Neural progenitor cell (in vitro differentiated cells): ENCODE measurements at regions not wholly inside any gene's neighbourhood (a gene's known extent, or its start where the extent isn't known, plus 50 kb on each side); places are given as distances from the start of the nearest gene placed in this dataset.

Source experiments
- DNase-seq: peaks from one replicate; pipeline ENCODE4 v3.0.0-alpha.2; 2016; ENCODE audit warnings: low spot score
- H2AFZ ChIP-seq: fragments of 200-600 bp; sonication (generic); replicated peaks from 2 replicates; pipeline ENCODE4 v1.6.1; 2016; ENCODE audit warnings: antibody characterized with exemption
- H3F3A ChIP-seq: fragments of 200-600 bp; sonication (generic); 2 replicates; pipeline ENCODE4 v1.6.1; 2016; ENCODE audit warnings: antibody characterized with exemption, low read depth
- H3K27ac ChIP-seq: fragments of 200-600 bp; sonication (generic); 2 replicates; pipeline ENCODE4 v1.5.1; 2016; ENCODE audit warnings: mild to moderate bottlenecking
- H3K27me3 ChIP-seq: fragments of 200-600 bp; sonication (generic); 2 replicates; pipeline ENCODE4 v1.6.1; 2016; ENCODE audit warnings: mild to moderate bottlenecking, moderate library complexity
- H3K36me3 ChIP-seq: fragments of 200-600 bp; sonication (generic); 2 replicates; pipeline ENCODE4 v1.5.1; 2016
- H3K4me1 ChIP-seq: fragments of 200-600 bp; sonication (generic); 2 replicates; pipeline ENCODE4 v1.6.1; 2016; ENCODE audit warnings: mixed run types
- H3K4me2 ChIP-seq: fragments of 200-600 bp; sonication (generic); 2 replicates; pipeline ENCODE4 v1.6.1; 2016
- H3K4me3 ChIP-seq: fragments of 200-600 bp; sonication (generic); 2 replicates; pipeline ENCODE4 v1.5.1; 2016
- H3K79me2 ChIP-seq: fragments of 200-600 bp; sonication (generic); 2 replicates; pipeline ENCODE4 v1.6.1; 2016; ENCODE audit warnings: low read depth
- H3K9ac ChIP-seq: fragments of 200-600 bp; sonication (generic); 2 replicates; pipeline ENCODE4 v1.6.1; 2016
- H3K9me3 ChIP-seq: fragments of 200-600 bp; sonication (generic); 2 replicates; pipeline ENCODE4 v1.5.1; 2016; ENCODE audit warnings: low read depth
- H4K20me1 ChIP-seq: fragments of 200-600 bp; sonication (generic); 2 replicates; pipeline ENCODE4 v1.6.1; 2016; ENCODE audit warnings: low read depth
- H3K27ac Mint-ChIP-seq: 3 replicates; pipeline ENCODE4 v1.8.0; 2021; ENCODE audit warnings: mixed read lengths
- H3K27me3 Mint-ChIP-seq: 2 replicates; pipeline ENCODE4 v1.8.0; 2022; ENCODE audit warnings: low read depth, mild to moderate bottlenecking, inconsistent platforms, moderate library complexity, mixed read lengths; ENCODE audit not compliant: insufficient read depth
- H3K36me3 Mint-ChIP-seq: 3 replicates; pipeline ENCODE4 v1.8.0; 2021; ENCODE audit warnings: mixed read lengths
- H3K4me1 Mint-ChIP-seq: 3 replicates; pipeline ENCODE4 v1.8.0; 2021; ENCODE audit warnings: mixed read lengths
- H3K4me3 Mint-ChIP-seq: 3 replicates; pipeline ENCODE4 v1.8.0; 2021; ENCODE audit warnings: mild to moderate bottlenecking, moderate library complexity, mixed read lengths
- H3K9me3 Mint-ChIP-seq: 3 replicates; pipeline ENCODE4 v1.8.0; 2020; ENCODE audit warnings: mixed read lengths
- CTCF ChIP-seq: fragments of 200-600 bp; sonication (generic); IDR thresholded peaks from 2 replicates; pipeline ENCODE4 v1.5.1; 2017; ENCODE audit warnings: antibody characterized with exemption, mild to moderate bottlenecking
- EZH2 ChIP-seq: fragments of 200-600 bp; sonication (generic); IDR thresholded peaks from 2 replicates; pipeline ENCODE4 v1.6.1; 2017; ENCODE audit warnings: antibody characterized with exemption, mild to moderate bottlenecking, moderate library complexity
- EZH2phosphoT487 ChIP-seq: fragments of 200-600 bp; sonication (generic); IDR thresholded peaks from 2 replicates; pipeline ENCODE4 v1.6.1; 2017; ENCODE audit warnings: antibody characterized with exemption

- Mint-ChIP-seq H3K27me3 (no peaks in the 10 kb centered on the region), H3K4me3 (no peak overlapping the region), H3K36me3 (no peaks in the 10 kb centered on the region), H3K27ac (no peak overlapping the region), H3K9me3 (no peaks in the 10 kb centered on the region), H3K4me1 (peaks cover 8% of the 10 kb centered on the region)
- Histone ChIP-seq H3K27me3 (no peaks in the 10 kb centered on the region), H3K4me1 (no peaks in the 10 kb centered on the region), H3K4me3 (no peak overlapping the region), H3K27ac (no peak overlapping the region), H3K4me2 (no peak overlapping the region), H2AFZ (no peak overlapping the region), H3K9ac (no peak overlapping the region), H3K9me3 (no peaks in the 10 kb centered on the region), H3F3A (no peaks in the 10 kb centered on the region), H3K79me2 (no peaks in the 10 kb centered on the region), H4K20me1 (no peaks in the 10 kb centered on the region), H3K36me3 (no peaks in the 10 kb centered on the region)
- TF ChIP-seq CTCF (no peak), EZH2 (no peak), EZH2phosphoT487 (no peak)
- DNase-seq: no peak
Observed at GRCh38 chr13:73667756-73668155, 466.4 kb downstream of the KLF12 start.

- Histone ChIP-seq H3K36me3 (no peaks in the 10 kb centered on the region), H3K27ac (no peak overlapping the region), H3K4me2 (no peak overlapping the region), H3K9me3 (no peaks in the 10 kb centered on the region), H2AFZ (no peak overlapping the region), H3F3A (no peaks in the 10 kb centered on the region), H4K20me1 (no peaks in the 10 kb centered on the region), H3K4me1 (no peaks in the 10 kb centered on the region), H3K9ac (no peak overlapping the region), H3K4me3 (no peak overlapping the region), H3K79me2 (no peaks in the 10 kb centered on the region), H3K27me3 (no peaks in the 10 kb centered on the region)
- Mint-ChIP-seq H3K4me3 (no peak overlapping the region), H3K4me1 (peaks cover 8% of the 10 kb centered on the region), H3K36me3 (no peaks in the 10 kb centered on the region), H3K9me3 (peaks cover 2% of the 10 kb centered on the region), H3K27me3 (no peaks in the 10 kb centered on the region), H3K27ac (no peak overlapping the region)
- DNase-seq: no peak
- TF ChIP-seq CTCF: no peak
Observed at GRCh38 chr13:73665261-73665660, 468.9 kb downstream of the KLF12 start.

GRCh38 chr13:73664851-73665250 lies 469.4 kb downstream of the KLF12 start:
- Histone ChIP-seq H3K9ac (no peak overlapping the region), H3K79me2 (no peaks in the 10 kb centered on the region), H3F3A (no peaks in the 10 kb centered on the region), H3K27me3 (no peaks in the 10 kb centered on the region), H3K36me3 (no peaks in the 10 kb centered on the region), H4K20me1 (no peaks in the 10 kb centered on the region), H3K9me3 (no peaks in the 10 kb centered on the region), H3K4me2 (no peak overlapping the region), H3K4me3 (no peak overlapping the region), H3K27ac (no peak overlapping the region), H2AFZ (no peak overlapping the region), H3K4me1 (no peaks in the 10 kb centered on the region)
- TF ChIP-seq EZH2phosphoT487 (no peak), EZH2 (no peak), CTCF (no peak)
- H3K27me3 Mint-ChIP-seq: no peaks in the 10 kb centered on the region
- H3K27ac Mint-ChIP-seq: no peak overlapping the region
- no peaks in the 10 kb centered on the region for H3K36me3 Mint-ChIP-seq
- peaks cover 2% of the 10 kb centered on the region for H3K9me3 Mint-ChIP-seq
- H3K4me1 Mint-ChIP-seq: peaks cover 8% of the 10 kb centered on the region
- DNase-seq: no peak
- no peak overlapping the region for H3K4me3 Mint-ChIP-seq

GRCh38 chr13:73662833-73663232 lies 471.4 kb downstream of the KLF12 start:
- Mint-ChIP-seq H3K27ac (no peak overlapping the region), H3K4me1 (peaks cover 8% of the 10 kb centered on the region), H3K27me3 (no peaks in the 10 kb centered on the region), H3K36me3 (no peaks in the 10 kb centered on the region), H3K9me3 (peaks cover 2% of the 10 kb centered on the region), H3K4me3 (no peak overlapping the region)
- no peak overlapping the region for H2AFZ ChIP-seq
- no peak overlapping the region for H3K27ac ChIP-seq
- H3K9ac ChIP-seq: no peak overlapping the region
- TF ChIP-seq CTCF (no peak), EZH2phosphoT487 (no peak), EZH2 (no peak)
- H3K4me3 ChIP-seq: no peak overlapping the region
- H3K9me3 ChIP-seq: no peaks in the 10 kb centered on the region
- no peaks in the 10 kb centered on the region for H3K79me2 ChIP-seq
- H3K4me2 ChIP-seq: no peak overlapping the region
- no peaks in the 10 kb centered on the region for H3K27me3 ChIP-seq
- DNase-seq: no peak
- no peaks in the 10 kb centered on the region for H3K36me3 ChIP-seq
- H3F3A ChIP-seq: no peaks in the 10 kb centered on the region
- no peaks in the 10 kb centered on the region for H4K20me1 ChIP-seq
- no peaks in the 10 kb centered on the region for H3K4me1 ChIP-seq
